ENCODE measurements at regions not wholly inside any gene's neighbourhood (a gene's known extent, or its start where the extent isn't known, plus 50 kb on each side); places are given as distances from the start of the nearest gene placed in this dataset.

GRCh38 chr13:50552424-50552966 lies 291.0 kb downstream of the DLEU7 start:
- Histone ChIP-seq H4K91ac (ENCODE audit: insufficient read length, low read depth, low read length) (no peak overlapping the region), H4K8ac (replicated peaks; ENCODE audit: insufficient read length, low read depth, low read length) (no peak overlapping the region), H3K14ac (ENCODE audit: insufficient read depth, low read length) (no peak overlapping the region), H2BK12ac (ENCODE audit: insufficient read length, low read depth, low read length) (no peak overlapping the region), H2BK20ac (ENCODE audit: low read depth, low read length, poor library complexity, severe bottlenecking) (no peak overlapping the region), H3K4me1 (ENCODE audit: insufficient read depth, low read length) (0 out of 2 replicates have a peak, but pooled peaks cover 2% of the 10 kb centered on the region), H2BK5ac (ENCODE audit: insufficient read length, low read length) (no peak overlapping the region), H3K27ac (ENCODE audit: insufficient read length, low read depth, low read length) (no peak overlapping the region), H3K79me1 (ENCODE audit: insufficient read depth, low read depth, low read length, poor library complexity, severe bottlenecking) (no peaks in the 10 kb centered on the region), H4K20me1 (ENCODE audit: control insufficient read depth, insufficient read depth, insufficient read length) (no peaks in the 10 kb centered on the region), H2AFZ (ENCODE audit: low read length) (no peak overlapping the region), H3K56ac (ENCODE audit: insufficient read length, low read depth, low read length) (no peak overlapping the region), H3K4ac (ENCODE audit: low read depth, low read length) (no peak overlapping the region), H3K9ac (ENCODE audit: extremely low read depth, insufficient read length, low read length) (no peak overlapping the region), H3K23me2 (ENCODE audit: insufficient read length, low read depth, low read length, poor library complexity, severe bottlenecking) (no peaks in the 10 kb centered on the region), H3K4me2 (ENCODE audit: insufficient read depth, insufficient read length, low read length) (no peak overlapping the region), H3K27me3 (ENCODE audit: insufficient read depth, low read length) (no peaks in the 10 kb centered on the region), H3K9me3 (ENCODE audit: control insufficient read depth, low read depth, low read length) (no peaks in the 10 kb centered on the region), H3K79me2 (ENCODE audit: insufficient read depth, low read length) (no peaks in the 10 kb centered on the region), H2BK120ac (ENCODE audit: low read depth, low read length, poor library complexity, severe bottlenecking) (no peak overlapping the region), H2AK5ac (ENCODE audit: insufficient read length, low read length) (no peak overlapping the region), H3K23ac (ENCODE audit: insufficient read length, low read depth, low read length) (no peak overlapping the region), H3T11ph (ENCODE audit: low read length) (no peak overlapping the region), H3K18ac (ENCODE audit: insufficient read length, low read depth, low read length) (no peak overlapping the region), H2BK15ac (ENCODE audit: low read depth, low read length) (no peak overlapping the region), H4K5ac (ENCODE audit: insufficient read length, low read depth, low read length) (no peak overlapping the region)
- Mint-ChIP-seq H3K4me3 (no peak overlapping the region), H3K9me3 (no peaks in the 10 kb centered on the region; a peak in 2 of 5 replicates), H3K36me3 (ENCODE audit: insufficient read depth in 1 of 3, low read depth in 3 of 3) (no peaks in the 10 kb centered on the region), H3K27ac (no peak overlapping the region), H3K4me1 (peaks cover 2 to 6% of the 10 kb centered on the region in 2 experiments; a peak in 2 of 4 replicates), H3K27me3 (ENCODE audit: low read depth) (no peaks in the 10 kb centered on the region; the same call in 1 of the 2 replicates)
- no peak for DNase-seq
- no CpG with 5 or more reads among the region's 1 CpG for whole genome bisulfite sequencing (ENCODE audit: extremely low coverage, insufficient read length, low lambda C conversion rate)
- no peak for TF ChIP-seq CTCF (conservative IDR thresholded peaks at IDR 0.05)

Measured in H9 (cell line).